Activated CD4-positive, CD25-positive, alpha-beta regulatory T cell treated with anti-CD3 and anti-CD28 coated beads, Interleukin-2, amount 50 U/mL, for 72 hours (primary cell): ENCODE measurements at regions not wholly inside any gene's neighbourhood (a gene's known extent, or its start where the extent isn't known, plus 50 kb on each side); places are given as distances from the start of the nearest gene placed in this dataset.
A peak's percentile ranks its signal among the peaks of the same experiment; 100 is the strongest.

Experiments used
- DNase-seq: peaks from one replicate; pipeline ENCODE4 v3.0.0; 2021

- DNase-seq, result no peak
These were observed 254.4 kb downstream of the BCOR start for GRCh38 chrX:39843318-39843717.

- DNase-seq, result no peak
These were observed 252.5 kb downstream of the BCOR start for GRCh38 chrX:39845233-39845632.

- DNase-seq, result no peak
These were observed 251.3 kb downstream of the BCOR start for GRCh38 chrX:39846460-39846859.

- no peak for DNase-seq
These were observed 249.5 kb downstream of the BCOR start for GRCh38 chrX:39848243-39848642.

- no peak for DNase-seq
These were observed 248.9 kb downstream of the BCOR start for GRCh38 chrX:39848900-39849299.

- no peak for DNase-seq
These were observed 247.5 kb downstream of the BCOR start for GRCh38 chrX:39850209-39850608.

GRCh38 chrX:39850630-39851152 is 247.1 kb downstream of the BCOR start:
- no peak for DNase-seq

- no peak for DNase-seq
These were observed 245.9 kb downstream of the BCOR start for GRCh38 chrX:39851745-39852455.

GRCh38 chrX:39852491-39852890 is 245.3 kb downstream of the BCOR start:
- DNase-seq, result no peak

- no peak for DNase-seq
These were observed 244.2 kb downstream of the BCOR start for GRCh38 chrX:39853417-39854030.

GRCh38 chrX:39854772-39855747 is 242.7 kb downstream of the BCOR start:
- peak; percentile 68 for DNase-seq

- DNase-seq, result peak; percentile 61
These were observed 242.0 kb downstream of the BCOR start for GRCh38 chrX:39855748-39856129.

GRCh38 chrX:39856472-39857121 is 241.2 kb downstream of the BCOR start:
- no peak for DNase-seq

GRCh38 chrX:39857780-39858179 is 240.0 kb downstream of the BCOR start:
- DNase-seq, result peak; percentile 35

- DNase-seq, result peak; percentile 68
These were observed 237.5 kb downstream of the BCOR start for GRCh38 chrX:39859991-39860861.

- no peak for DNase-seq
These were observed 234.8 kb downstream of the BCOR start for GRCh38 chrX:39862963-39863362.

- DNase-seq, result no peak
These were observed 231.5 kb downstream of the BCOR start for GRCh38 chrX:39866229-39866628.

GRCh38 chrX:39869846-39870601 is 227.7 kb downstream of the BCOR start:
- peak; percentile 54 for DNase-seq

- no peak for DNase-seq
These were observed 226.1 kb downstream of the BCOR start for GRCh38 chrX:39871648-39872047.

- no peak for DNase-seq
These were observed 224.6 kb downstream of the BCOR start for GRCh38 chrX:39873117-39873516.
